ENCODE measurements at regions not wholly inside any gene's neighbourhood (a gene's known extent, or its start where the extent isn't known, plus 50 kb on each side); places are given as distances from the start of the nearest gene placed in this dataset.

- Histone ChIP-seq H4K8ac (ENCODE audit: extremely low read depth, insufficient read depth, low read length) (no peak overlapping the region), H3K9ac (replicated peaks in 1 of 4; ENCODE audit: extremely low read depth in 1 of 4, low read depth in 3 of 4, low read length in 3 of 4) (no peak overlapping the region), H4K5ac (ENCODE audit: insufficient read length, low read depth, low read length) (no peak overlapping the region), H3K56ac (replicated peaks; ENCODE audit: insufficient read length, low read depth, low read length) (no peak overlapping the region), H4K20me1 (replicated peaks in 1 of 2; ENCODE audit: control insufficient read depth in 1 of 2, insufficient read depth in 2 of 2, low read length in 2 of 2) (no peaks in the 10 kb centered on the region), H3K18ac (ENCODE audit: extremely low read depth, low read length) (no peak overlapping the region), H3K36me3 (ENCODE audit: control insufficient read depth in 2 of 4, insufficient read depth in 4 of 4, low read length in 3 of 4) (no peaks in the 10 kb centered on the region), H3K4me2 (ENCODE audit: insufficient read depth in 1 of 2, low read depth in 2 of 2, low read length in 2 of 2) (no peak overlapping the region), H3K23ac (ENCODE audit: insufficient read length) (no peak overlapping the region), H3K14ac (ENCODE audit: insufficient read length) (no peak overlapping the region), H2AFZ (ENCODE audit: low read length) (no peak overlapping the region), H3K4me3 (ENCODE audit: extremely low read depth in 1 of 4, insufficient read depth in 2 of 4, low read depth in 3 of 4, low read length in 4 of 4) (no peak overlapping the region), H3K4ac (replicated peaks; ENCODE audit: insufficient read length, low read depth, low read length) (no peak overlapping the region), H3K27ac (ENCODE audit: low read depth, low read length) (no peak overlapping the region), H2BK5ac (ENCODE audit: low read depth, low read length) (no peak overlapping the region), H2BK12ac (ENCODE audit: low read depth, low read length) (no peak overlapping the region), H3K79me2 (ENCODE audit: control insufficient read depth in 1 of 2, insufficient read depth in 2 of 2, low read length in 2 of 2) (no peaks in the 10 kb centered on the region), H4K91ac (replicated peaks; ENCODE audit: insufficient read length, low read length) (no peak overlapping the region), H3K79me1 (ENCODE audit: low read depth, low read length) (no peaks in the 10 kb centered on the region), H2BK15ac (ENCODE audit: low read length) (no peak overlapping the region), H2AK5ac (ENCODE audit: low read depth, low read length) (no peak overlapping the region), H3K9me3 (ENCODE audit: insufficient read depth in 2 of 2, low read depth in 1 of 2, low read length in 1 of 2) (no peaks in the 10 kb centered on the region), H3K4me1 (replicated peaks in 1 of 4; ENCODE audit: control insufficient read depth in 3 of 4, insufficient read depth in 4 of 4, low read length in 3 of 4) (no peaks in the 10 kb centered on the region), H3K27me3 (replicated peaks in 1 of 4; ENCODE audit: control insufficient read depth in 3 of 4, extremely low read depth in 1 of 4, insufficient read depth in 3 of 4, low read length in 3 of 4) (no peaks in the 10 kb centered on the region), H3K23me2 (ENCODE audit: low read depth, low read length) (no peaks in the 10 kb centered on the region), H2BK20ac (ENCODE audit: low read length) (no peak overlapping the region), H2BK120ac (replicated peaks; ENCODE audit: low read depth, low read length) (no peak overlapping the region)
- FAIRE-seq: no peak
- ChIA-PET POLR2A (ENCODE audit: partially characterized antibody) (no interaction called here), CTCF (ENCODE audit: partially characterized antibody) (interaction anchor here (1.0 to 1.2 kb wide), 2 partner anchors 20 to 32 kb away, joined by 3 read pairs; no protein-coding TSS in a partner anchor)
- WGBS, 2 experiments (ENCODE audit: extremely low coverage in 1 of 2, insufficient coverage in 1 of 2, insufficient read length in 1 of 2, insufficient replicate concordance in 2 of 2, low coverage in 1 of 2, low lambda C conversion rate in 2 of 2, missing lambda C conversion rate in 1 of 2): 91% methylated on average over 4 of the region's 4 CpGs; no CpG with 5 or more reads in 1 of the 2 experiments
- no peak for DNase-seq (ENCODE audit: low read depth in 1 of 2, low spot score in 2 of 2)
- no peak for TF ChIP-seq MAX (IDR thresholded peaks at IDR 0.05)
Observed at GRCh38 chr5:96569332-96569731, 92.8 kb upstream of the CAST start.

Data from H1 (cell line).